Hematopoietic multipotent progenitor cell treated with erythropoietin and hydrocortisone succinate and interleukin-3 and kit ligand, for 17 days (in vitro differentiated cells): ENCODE measurements at regions not wholly inside any gene's neighbourhood (a gene's known extent, or its start where the extent isn't known, plus 50 kb on each side); places are given as distances from the start of the nearest gene placed in this dataset.
"Not testable (repeated sequence)": the region's sequence is repeated elsewhere in the genome, so short reads cannot be mapped to it uniquely, and the experiment has no call there.

ENCODE experiments used
- DNase-seq: peaks from one replicate; pipeline ENCODE4 v3.0.0-alpha.2; 2015; ENCODE audit warnings: low spot score

DNA sequence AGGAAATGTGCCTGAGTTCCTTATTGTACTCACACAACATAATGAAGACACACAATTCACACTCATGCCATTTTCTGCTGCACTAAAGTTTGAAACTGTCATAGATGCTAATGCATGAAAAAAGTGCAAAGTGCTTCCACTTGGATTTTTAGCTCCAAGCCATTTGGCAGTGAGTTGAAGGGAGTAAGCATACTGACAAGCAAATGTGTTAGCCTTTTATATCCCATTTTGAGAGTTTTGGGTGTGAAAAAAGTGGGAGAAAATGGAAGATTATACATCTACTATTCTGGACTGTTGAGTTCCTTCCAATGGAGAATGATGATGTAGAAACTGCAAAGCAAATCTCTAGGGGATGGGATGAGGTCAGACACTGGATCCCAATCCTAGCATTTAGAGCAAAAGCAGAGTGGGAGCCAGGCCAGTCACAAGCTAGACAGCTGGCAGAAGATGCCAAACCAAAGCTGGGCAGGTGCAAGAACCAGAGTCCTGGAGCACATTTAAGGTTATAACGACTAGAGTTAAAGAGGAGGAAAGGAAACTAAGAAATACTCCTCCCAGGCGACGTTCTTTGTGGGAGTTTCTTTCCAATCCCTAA lies 216.8 kb downstream of the FBXO8 start:
- no peak for DNase-seq

DNA sequence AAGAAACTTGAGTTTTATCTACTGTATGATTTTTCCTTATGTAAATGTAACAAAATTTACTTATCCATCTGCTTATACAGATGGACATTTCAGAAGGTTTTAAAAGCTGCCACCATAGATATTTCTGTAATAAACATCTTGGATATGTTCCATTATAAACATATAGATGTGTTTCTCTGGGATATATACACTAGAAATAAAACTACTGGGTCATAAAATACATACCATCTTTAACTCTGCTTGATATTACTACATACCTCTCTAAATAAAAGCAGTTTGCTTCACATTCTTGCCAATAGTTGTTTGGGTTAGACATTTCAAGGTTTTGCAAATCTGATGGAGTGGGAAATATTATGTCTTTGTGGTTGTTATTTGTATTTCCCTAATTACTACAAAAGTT lies 220.6 kb downstream of the FBXO8 start:
- DNase-seq, result no peak

DNA sequence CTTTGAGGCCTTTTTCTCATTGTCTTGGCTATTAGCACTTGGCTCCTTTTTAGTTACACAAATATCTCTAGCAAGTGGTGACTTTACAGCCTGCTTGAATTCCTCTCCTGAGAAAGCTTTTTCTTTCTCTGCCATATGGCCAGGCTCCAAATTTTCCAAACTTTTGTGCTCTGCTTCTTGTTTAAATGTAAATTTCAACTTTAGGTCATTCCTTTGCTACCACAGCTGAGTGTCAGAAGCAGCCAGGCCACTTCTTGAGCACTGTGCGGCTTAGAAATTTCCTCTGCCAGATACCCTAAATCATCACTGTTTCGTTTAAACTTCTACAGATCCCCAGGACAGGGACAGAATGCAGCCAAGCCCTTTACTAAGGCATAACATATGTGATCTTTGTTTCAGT lies 222.4 kb downstream of the FBXO8 start:
- DNase-seq, result no peak

GRCh38 chr4:174058846-174059245 lies 224.6 kb downstream of the FBXO8 start:
- no peak for DNase-seq

DNA sequence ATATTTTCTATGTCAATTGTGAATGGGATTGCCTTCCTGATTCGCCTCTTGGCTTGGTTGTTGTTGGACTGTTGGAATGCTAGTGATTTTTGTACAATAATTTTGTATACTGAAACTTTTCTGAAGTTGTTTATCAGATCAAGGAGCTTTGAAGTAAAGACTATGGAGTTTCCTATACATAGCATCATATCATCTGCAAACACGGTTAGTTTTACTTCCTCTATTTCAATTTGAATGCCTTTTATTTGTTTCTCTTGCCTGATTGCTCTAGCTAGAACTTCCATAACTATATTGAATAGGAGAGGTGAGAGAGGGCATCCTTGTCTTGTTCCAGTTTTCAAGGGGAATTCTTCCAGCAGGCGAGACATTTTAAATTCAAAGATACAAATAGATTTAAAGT lies 226.5 kb downstream of the FBXO8 start:
- DNase-seq, result no peak

- no peak for DNase-seq
Observed at GRCh38 chr4:174055344-174055743, 228.1 kb downstream of the FBXO8 start.

GRCh38 chr4:174053895-174054294 lies 229.6 kb downstream of the FBXO8 start:
- no peak for DNase-seq

DNA sequence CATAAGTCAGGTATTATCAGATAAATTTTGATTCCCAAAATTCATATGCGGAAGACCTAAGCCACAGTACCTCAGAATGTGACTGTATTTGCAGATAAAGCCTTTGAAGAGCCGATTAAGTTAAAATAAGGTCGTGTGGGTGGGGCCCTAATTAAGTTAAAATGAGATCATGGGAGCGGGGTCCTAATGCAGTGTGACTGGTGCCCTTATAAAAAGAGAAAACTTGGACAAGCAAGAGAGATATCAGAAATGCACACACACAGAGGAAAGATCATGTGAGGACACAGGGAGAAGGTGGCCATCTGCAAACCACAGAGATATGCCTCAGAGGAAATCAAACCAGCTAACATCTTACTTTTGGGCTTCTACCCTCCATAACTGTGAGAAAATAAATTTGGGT lies 236.1 kb downstream of the FBXO8 start:
- DNase-seq, result peak; percentile 16

- DNase-seq, result not testable (repeated sequence)
Observed at GRCh38 chr4:174045829-174046228, 237.6 kb downstream of the FBXO8 start.

DNA sequence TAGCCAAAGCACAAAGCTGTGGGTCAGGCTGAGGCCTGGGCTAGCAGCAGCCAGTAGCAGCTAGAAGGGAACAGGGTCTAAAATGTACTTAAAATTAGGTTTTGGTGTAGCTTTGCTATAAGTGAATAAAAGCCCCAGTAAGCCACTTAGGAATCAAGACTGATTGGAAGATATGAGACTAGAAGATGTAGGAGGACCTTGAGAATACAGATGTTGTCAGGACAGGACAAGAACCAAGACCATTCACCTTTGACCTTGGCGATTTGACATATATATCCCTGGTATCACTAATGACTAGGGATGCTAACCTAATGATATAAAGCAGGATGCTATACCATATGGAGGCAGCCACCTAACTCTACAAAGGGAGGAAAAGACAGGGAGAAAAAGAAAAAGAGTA lies 238.1 kb downstream of the FBXO8 start:
- no peak for DNase-seq

DNA sequence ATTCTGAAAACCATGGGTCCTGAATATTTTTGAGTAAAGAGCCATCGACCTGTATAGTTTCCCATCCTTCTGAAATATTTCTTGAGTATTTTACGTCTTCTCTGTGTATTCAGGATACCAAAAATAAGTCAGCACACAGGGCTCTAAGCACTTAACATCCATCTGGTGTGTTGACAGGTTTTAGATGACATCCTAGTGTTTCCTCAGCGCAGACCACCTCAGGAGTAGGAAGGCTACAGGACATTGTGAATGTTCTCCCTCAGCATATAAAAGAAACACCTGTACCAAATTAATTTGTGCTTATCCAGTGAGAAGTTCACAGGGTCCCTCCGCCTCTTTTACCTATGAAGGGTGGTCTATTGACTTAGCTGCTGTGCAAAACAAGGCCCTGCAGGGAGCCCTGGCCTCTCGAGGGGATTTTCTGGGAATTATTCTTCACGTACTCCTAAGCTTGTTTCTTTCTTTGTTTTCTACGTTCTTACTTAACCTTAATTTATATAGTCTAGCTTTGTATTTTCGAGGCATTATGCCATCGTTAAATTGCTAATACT lies 241.8 kb downstream of the FBXO8 start:
- no peak for DNase-seq

DNA sequence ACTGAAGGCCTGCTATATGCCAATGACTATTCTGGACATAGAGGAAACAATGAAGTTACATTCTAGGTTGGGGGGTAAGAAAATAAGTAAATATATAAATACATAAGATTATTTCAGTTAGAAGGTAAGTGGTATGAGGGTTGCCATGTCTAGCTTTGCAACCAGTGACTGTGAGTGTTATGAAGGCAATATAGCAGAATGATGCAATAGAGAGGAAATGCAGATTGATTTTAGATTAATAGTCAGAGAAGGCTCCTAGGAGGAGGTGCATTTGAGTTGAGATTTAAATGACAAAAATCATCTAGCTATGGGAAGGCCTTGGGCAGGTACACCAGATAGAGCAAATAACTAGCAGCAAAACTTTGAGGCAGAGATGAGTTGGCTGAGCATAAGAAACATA lies 243.2 kb downstream of the FBXO8 start:
- DNase-seq, result no peak

- no peak for DNase-seq
Observed at GRCh38 chr4:174038481-174038880, 245.0 kb downstream of the FBXO8 start.

- DNase-seq, result no peak
Observed at GRCh38 chr4:174037631-174038030, 245.8 kb downstream of the FBXO8 start.

DNA sequence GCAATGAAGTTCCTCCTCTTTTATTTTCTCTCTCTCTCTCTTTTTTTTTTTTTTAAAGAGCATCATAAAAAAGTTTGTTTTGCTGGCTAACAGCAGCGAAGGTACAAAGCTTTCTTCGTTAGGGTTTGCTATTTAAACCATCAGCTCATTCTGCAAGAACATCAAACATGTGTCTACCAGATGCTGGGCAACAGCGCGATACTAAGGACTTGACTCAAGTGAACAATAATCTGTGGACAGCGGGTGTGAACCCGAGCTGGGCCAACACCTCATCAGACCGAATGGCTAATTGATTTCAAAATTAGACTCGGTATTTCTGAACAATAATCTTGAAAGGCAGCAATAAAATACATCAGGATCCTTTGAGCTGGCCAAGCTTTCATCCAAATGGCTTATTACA lies 246.4 kb downstream of the FBXO8 start:
- DNase-seq, result no peak

DNA sequence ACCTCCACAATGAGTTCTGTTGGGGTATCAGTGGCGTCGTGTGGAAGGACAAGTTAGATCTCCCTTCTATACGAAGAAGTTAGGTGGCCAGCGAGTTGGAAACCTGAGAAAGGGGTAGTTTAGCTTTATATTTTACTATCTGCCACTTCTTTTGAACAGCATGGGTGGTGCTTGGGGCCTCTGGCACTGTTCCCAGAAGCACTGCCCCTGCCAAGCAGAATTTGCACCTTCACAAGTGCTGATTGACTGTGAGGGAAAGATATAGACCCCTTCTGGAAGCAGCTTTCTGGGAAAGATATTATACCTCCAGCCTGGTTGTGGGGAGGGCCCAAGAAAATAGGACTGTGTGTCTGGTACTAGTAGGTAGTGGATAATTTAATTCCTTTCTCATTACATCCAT lies 246.9 kb downstream of the FBXO8 start:
- peak; percentile 15 for DNase-seq

DNA sequence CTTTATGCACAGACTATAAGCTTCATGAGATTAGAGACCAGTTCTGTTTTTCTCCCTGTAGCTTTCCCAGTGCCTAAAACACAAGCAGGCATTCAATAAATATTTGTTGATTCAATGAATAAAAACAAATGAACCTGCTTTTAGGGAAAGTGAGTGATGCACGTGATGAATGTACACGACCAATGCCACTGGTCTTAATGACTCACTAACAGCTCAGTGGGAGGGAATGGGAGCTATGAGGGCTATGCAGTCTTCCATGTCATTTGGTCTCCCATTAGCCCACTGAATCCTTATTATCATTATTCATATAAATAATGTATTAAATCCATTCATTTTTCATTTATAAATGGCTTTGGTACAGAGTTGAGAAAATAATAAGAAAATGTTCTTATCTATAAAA lies 247.4 kb downstream of the FBXO8 start:
- DNase-seq, result no peak

GRCh38 chr4:174023641-174024040 lies 259.8 kb downstream of the FBXO8 start:
- DNase-seq, result no peak

GRCh38 chr4:174018236-174018635 lies 265.2 kb downstream of the FBXO8 start:
- no peak for DNase-seq

GRCh38 chr4:174016251-174016650 lies 267.2 kb downstream of the FBXO8 start:
- no peak for DNase-seq

- no peak for DNase-seq
Observed at GRCh38 chr4:174012886-174013259, 270.6 kb downstream of the FBXO8 start.

GRCh38 chr4:174012135-174012885 lies 271.2 kb downstream of the FBXO8 start:
- no peak for DNase-seq

DNA sequence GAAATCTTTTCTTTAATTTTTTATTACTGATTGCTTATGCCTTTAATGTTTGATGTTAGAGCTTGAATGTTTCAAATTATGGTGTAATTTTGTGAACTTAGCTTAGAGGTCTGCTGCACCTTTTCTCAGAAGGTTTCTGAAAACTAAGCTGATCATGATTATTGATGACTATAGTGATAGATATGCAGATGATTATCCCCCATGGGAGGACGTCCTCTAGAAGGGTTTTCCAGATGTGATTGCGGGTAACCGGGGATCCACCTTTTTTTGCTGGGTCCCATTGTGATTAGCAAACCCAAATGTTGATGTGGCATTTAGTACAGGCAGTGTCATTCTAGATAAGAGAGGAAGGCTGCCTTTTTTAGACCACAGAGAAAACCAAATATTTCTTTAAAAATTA lies 272.9 kb downstream of the FBXO8 start:
- no peak for DNase-seq
